H4 (cell line): ENCODE measurements at regions not wholly inside any gene's neighbourhood (a gene's known extent, or its start where the extent isn't known, plus 50 kb on each side); places are given as distances from the start of the nearest gene placed in this dataset.
A peak's percentile ranks its signal among the peaks of the same experiment; 100 is the strongest.

Experiments used
- DNase-seq: peaks from one replicate; pipeline ENCODE4 v3.0.0-alpha.2; 2015; ENCODE audit warnings: low spot score

- DNase-seq, result no peak
These were observed 76.9 kb upstream of the RIPOR2 start for GRCh38 chr6:25012657-25013056.

GRCh38 chr6:25013246-25013645 lies 77.5 kb upstream of the RIPOR2 start:
- DNase-seq, result no peak

GRCh38 chr6:25014369-25014768 lies 78.6 kb upstream of the RIPOR2 start:
- no peak for DNase-seq

- no peak for DNase-seq
These were observed 79.2 kb upstream of the RIPOR2 start for GRCh38 chr6:25014791-25015560.

DNA sequence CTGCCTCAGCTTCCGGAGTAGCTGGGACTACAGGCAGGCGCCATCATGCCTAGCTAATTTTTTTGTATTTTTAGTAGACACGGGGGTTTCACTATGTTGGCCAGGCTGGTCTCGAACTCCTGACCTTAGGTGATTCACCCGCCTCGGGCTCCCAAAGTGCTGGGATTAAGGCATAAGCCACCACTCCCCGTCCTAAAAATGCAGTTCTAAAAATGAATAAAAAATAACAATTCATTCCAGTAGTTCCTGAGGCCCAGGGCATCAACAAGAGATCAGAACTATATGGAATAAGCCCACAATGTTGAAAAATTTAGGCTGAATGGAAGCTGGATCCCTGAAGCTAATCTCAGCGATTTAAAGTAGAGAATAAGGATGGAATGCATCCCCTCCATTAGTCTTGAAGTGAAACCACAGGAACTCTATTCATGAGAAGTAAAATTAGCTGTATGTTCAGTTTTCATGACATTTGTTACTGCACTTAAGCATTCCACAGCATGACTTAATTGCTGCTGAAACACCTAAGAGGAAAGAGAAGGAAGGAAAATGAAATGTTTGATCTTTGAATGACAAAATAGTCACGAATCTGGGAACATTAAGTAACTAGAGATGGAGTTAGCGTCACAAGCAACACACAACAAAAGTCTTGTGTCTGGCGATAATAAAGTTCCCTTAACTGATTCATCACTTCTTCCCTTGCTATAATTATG lies 80.4 kb upstream of the RIPOR2 start:
- no peak for DNase-seq

DNA sequence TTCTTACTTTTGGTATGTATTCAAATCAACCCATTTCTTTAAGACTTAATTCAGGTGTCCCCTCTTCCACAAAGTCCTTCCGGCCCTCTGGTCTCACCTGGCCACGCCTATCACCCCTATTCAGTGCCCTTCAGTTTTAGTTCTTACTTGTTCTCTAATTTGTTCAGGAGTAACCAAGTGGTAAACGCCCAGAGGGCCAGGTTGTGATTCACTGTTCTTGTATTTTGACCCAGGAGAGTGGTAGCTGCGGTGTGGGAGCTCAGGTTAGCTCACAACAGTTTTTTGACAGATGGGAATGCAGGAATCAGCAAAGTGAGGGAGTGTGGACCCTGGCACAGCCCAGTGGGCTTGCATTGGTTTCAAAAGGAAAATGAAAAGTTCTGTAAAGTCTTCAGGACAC lies 81.7 kb upstream of the RIPOR2 start:
- no peak for DNase-seq

GRCh38 chr6:25017932-25018567 lies 82.3 kb upstream of the RIPOR2 start:
- DNase-seq, result no peak

GRCh38 chr6:25018568-25018954 lies 82.8 kb upstream of the RIPOR2 start:
- no peak for DNase-seq

- DNase-seq, result peak; percentile 59
These were observed 86.4 kb upstream of the RIPOR2 start for GRCh38 chr6:25022140-25022553.

- no peak for DNase-seq
These were observed 88.0 kb upstream of the RIPOR2 start for GRCh38 chr6:25023781-25024180.

GRCh38 chr6:25024821-25025220 lies 89.1 kb upstream of the RIPOR2 start:
- DNase-seq, result no peak

DNA sequence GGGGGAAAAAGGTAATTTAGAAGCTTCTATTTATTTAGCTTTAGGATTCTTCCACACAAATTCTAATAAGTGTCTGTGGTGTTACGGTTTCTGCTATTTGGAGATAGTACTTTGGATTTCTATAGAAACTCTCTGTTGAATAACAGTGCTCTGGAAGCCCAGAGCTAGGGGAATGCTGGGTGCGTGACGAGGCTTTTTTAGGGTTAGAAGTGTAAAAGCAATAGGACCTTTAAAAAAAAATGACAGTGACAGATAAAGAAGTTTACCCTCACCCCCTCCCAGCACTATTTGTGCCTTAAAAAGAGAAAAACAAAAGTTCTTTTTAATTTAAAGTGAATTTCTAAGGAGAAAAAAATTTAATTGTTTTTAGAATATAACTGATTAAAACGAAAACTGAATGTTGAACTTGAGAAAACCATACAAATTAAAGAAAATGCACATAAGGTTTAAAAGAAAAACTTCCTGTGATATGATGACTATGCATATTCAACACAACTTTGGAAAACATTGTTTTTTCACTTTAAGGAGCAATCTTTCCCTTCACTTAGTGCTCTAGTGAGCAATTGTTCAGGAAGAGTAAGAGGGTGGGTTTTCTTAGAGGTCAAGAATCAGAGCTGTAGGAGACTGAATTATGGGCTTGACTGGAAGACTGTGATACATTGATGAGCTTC lies 89.6 kb upstream of the RIPOR2 start:
- no peak for DNase-seq

- no peak for DNase-seq
These were observed 90.2 kb upstream of the RIPOR2 start for GRCh38 chr6:25025919-25026301.

GRCh38 chr6:25026723-25027122 lies 91.0 kb upstream of the RIPOR2 start:
- no peak for DNase-seq

DNA sequence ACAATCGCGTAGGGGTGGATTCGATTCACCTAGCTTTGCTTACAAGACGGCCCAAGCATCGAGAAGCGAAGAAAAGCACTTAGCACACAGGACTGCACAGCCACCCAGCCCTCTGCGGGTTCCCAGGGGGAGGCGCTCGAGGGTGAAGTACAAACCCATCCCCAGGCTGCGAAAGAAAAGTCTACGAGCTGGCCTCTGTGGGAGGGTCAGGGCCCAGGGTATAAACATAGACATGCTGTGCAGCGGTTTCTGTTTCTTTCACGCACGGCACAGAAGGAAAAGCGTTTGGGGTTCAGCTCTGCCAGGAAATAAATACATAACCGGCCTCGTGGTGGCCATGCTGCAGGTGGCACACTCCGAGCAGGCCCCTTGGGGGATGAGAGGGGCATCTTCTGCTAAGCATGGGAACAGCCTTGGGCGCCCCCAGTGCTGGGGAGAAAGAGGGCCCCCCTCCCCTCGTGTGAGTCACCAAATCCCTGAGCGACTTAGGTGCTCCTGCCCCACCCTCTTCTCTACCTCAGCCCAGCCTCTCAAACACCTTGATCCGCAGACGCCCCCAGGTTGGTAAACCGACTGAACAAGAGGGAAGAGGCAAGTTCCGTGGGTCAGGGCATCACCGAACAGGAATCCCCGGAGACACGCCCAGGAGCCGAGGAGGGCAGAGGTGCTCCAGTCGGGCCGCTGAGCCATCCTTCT lies 91.6 kb upstream of the RIPOR2 start:
- no peak for DNase-seq

DNA sequence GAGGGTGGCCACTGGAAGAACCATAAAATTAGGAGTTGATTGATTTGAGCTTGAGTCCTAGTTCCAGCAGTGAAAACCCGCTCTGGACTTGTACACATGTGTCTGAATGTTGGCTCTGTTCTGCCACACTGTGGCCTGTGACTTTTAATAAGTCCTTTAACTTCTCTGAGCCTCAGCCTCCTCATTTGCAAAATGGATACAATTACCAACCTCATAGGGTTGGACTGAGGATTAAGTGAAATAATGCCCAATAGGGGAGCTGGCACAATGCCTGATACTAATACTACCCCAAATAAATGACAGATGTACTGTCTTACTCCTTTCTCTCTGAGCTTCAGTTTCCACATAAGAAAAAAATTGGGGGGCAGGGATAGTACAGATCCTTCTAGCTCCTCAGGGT lies 92.6 kb upstream of the RIPOR2 start:
- DNase-seq, result no peak

DNA sequence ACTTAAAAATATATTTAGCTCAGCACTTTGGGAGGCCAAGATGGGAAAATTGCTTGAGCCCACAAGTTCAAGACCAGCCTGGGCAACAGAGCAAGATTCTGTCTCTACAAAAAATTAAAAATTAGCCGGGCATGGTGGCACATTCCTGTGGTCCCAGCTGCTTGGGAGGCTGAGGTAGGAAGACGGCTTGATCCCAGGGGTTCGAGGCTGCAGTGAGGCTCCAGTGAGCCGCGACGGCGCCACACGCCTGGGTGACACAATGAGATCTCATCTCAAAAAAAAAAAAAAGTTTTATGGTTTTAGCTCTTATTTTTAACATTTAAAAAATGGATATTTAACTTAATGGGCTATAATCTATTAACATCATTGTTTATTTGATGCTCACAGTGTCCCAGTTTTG lies 97.2 kb upstream of the RIPOR2 start:
- DNase-seq, result no peak

GRCh38 chr6:25034431-25034921 lies 98.7 kb upstream of the RIPOR2 start:
- no peak for DNase-seq

DNA sequence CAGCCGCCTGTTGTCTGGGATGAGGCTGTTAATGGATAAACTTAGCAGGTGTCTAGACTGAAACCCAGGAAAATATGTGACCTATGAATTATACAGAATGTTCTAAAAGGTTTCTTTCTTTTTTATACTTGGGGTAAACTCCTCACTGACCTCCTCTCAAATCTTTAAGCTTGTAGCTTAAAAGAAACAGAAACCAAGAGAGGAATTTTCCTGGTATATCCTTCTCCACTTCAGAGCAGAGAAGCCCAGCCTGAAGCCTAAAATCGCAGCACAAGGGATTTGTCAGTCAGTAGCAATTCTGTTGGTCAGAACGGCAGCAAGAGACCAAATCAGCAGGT lies 99.4 kb upstream of the RIPOR2 start:
- DNase-seq, result no peak

GRCh38 chr6:25035512-25036435 lies 100.0 kb upstream of the RIPOR2 start:
- DNase-seq, result no peak

GRCh38 chr6:25036461-25036860 lies 100.7 kb upstream of the RIPOR2 start:
- no peak for DNase-seq
